ENCODE measurements at regions not wholly inside any gene's neighbourhood (a gene's known extent, or its start where the extent isn't known, plus 50 kb on each side); places are given as distances from the start of the nearest gene placed in this dataset.

- TF ChIP-seq CTCF (IDR thresholded peaks at IDR 0.05; ENCODE audit: unreplicated experiment): no peak
- Mint-ChIP-seq H3K27ac (ENCODE audit: unreplicated experiment) (no peak overlapping the region), H3K36me3 (ENCODE audit: low read depth, unreplicated experiment) (no peaks in the 10 kb centered on the region), H3K4me1 (ENCODE audit: unreplicated experiment) (no peaks in the 10 kb centered on the region), H3K27me3 (ENCODE audit: unreplicated experiment) (no peaks in the 10 kb centered on the region), H3K9me3 (ENCODE audit: unreplicated experiment) (peaks cover 6% of the 10 kb centered on the region), H3K4me3 (ENCODE audit: unreplicated experiment) (no peak overlapping the region)
- DNase-seq (ENCODE audit: low spot score): no peak
Measured at GRCh38 chr12:24695657-24696329, 253.1 kb downstream of the BCAT1 start.

- H3K9me3 Mint-ChIP-seq (ENCODE audit: unreplicated experiment): peaks cover 2% of the 10 kb centered on the region
- no peak overlapping the region for H3K27ac Mint-ChIP-seq (ENCODE audit: unreplicated experiment)
- no peak overlapping the region for H3K4me3 Mint-ChIP-seq (ENCODE audit: unreplicated experiment)
- no peaks in the 10 kb centered on the region for H3K36me3 Mint-ChIP-seq (ENCODE audit: low read depth, unreplicated experiment)
- H3K27me3 Mint-ChIP-seq (ENCODE audit: unreplicated experiment): no peaks in the 10 kb centered on the region
- H3K4me1 Mint-ChIP-seq (ENCODE audit: unreplicated experiment): no peaks in the 10 kb centered on the region
- TF ChIP-seq CTCF (IDR thresholded peaks at IDR 0.05; ENCODE audit: unreplicated experiment): no peak
- no peak for DNase-seq (ENCODE audit: low spot score)
Measured at GRCh38 chr12:24695103-24695502, 253.8 kb downstream of the BCAT1 start.

GRCh38 chr12:24688601-24689000 is 260.3 kb downstream of the BCAT1 start:
- no peaks in the 10 kb centered on the region for H3K4me1 Mint-ChIP-seq (ENCODE audit: unreplicated experiment)
- no peak for TF ChIP-seq CTCF (IDR thresholded peaks at IDR 0.05; ENCODE audit: unreplicated experiment)
- H3K4me3 Mint-ChIP-seq (ENCODE audit: unreplicated experiment): no peak overlapping the region
- H3K36me3 Mint-ChIP-seq (ENCODE audit: low read depth, unreplicated experiment): no peaks in the 10 kb centered on the region
- H3K9me3 Mint-ChIP-seq (ENCODE audit: unreplicated experiment): no peaks in the 10 kb centered on the region
- no peak for DNase-seq (ENCODE audit: low spot score)
- no peaks in the 10 kb centered on the region for H3K27me3 Mint-ChIP-seq (ENCODE audit: unreplicated experiment)
- no peak overlapping the region for H3K27ac Mint-ChIP-seq (ENCODE audit: unreplicated experiment)

GRCh38 chr12:24681570-24681969 is 267.3 kb downstream of the BCAT1 start:
- no peak overlapping the region for H3K27ac Mint-ChIP-seq (ENCODE audit: unreplicated experiment)
- no peaks in the 10 kb centered on the region for H3K36me3 Mint-ChIP-seq (ENCODE audit: low read depth, unreplicated experiment)
- H3K4me1 Mint-ChIP-seq (ENCODE audit: unreplicated experiment): no peaks in the 10 kb centered on the region
- H3K9me3 Mint-ChIP-seq (ENCODE audit: unreplicated experiment): no peaks in the 10 kb centered on the region
- no peak for DNase-seq (ENCODE audit: low spot score)
- H3K4me3 Mint-ChIP-seq (ENCODE audit: unreplicated experiment): no peak overlapping the region
- TF ChIP-seq CTCF (IDR thresholded peaks at IDR 0.05; ENCODE audit: unreplicated experiment): no peak
- H3K27me3 Mint-ChIP-seq (ENCODE audit: unreplicated experiment): no peaks in the 10 kb centered on the region

- TF ChIP-seq CTCF (IDR thresholded peaks at IDR 0.05; ENCODE audit: unreplicated experiment): no peak
- DNase-seq (ENCODE audit: low spot score): no peak
- no peaks in the 10 kb centered on the region for H3K27me3 Mint-ChIP-seq (ENCODE audit: unreplicated experiment)
- H3K27ac Mint-ChIP-seq (ENCODE audit: unreplicated experiment): no peak overlapping the region
- H3K9me3 Mint-ChIP-seq (ENCODE audit: unreplicated experiment): no peaks in the 10 kb centered on the region
- no peaks in the 10 kb centered on the region for H3K4me1 Mint-ChIP-seq (ENCODE audit: unreplicated experiment)
- H3K4me3 Mint-ChIP-seq (ENCODE audit: unreplicated experiment): no peak overlapping the region
- H3K36me3 Mint-ChIP-seq (ENCODE audit: low read depth, unreplicated experiment): no peaks in the 10 kb centered on the region
Measured at GRCh38 chr12:24679126-24679525, 269.8 kb downstream of the BCAT1 start.

Measured in endothelial cell (in vitro differentiated cells).